ENCODE measurements at regions not wholly inside any gene's neighbourhood (a gene's known extent, or its start where the extent isn't known, plus 50 kb on each side); places are given as distances from the start of the nearest gene placed in this dataset.

DNA sequence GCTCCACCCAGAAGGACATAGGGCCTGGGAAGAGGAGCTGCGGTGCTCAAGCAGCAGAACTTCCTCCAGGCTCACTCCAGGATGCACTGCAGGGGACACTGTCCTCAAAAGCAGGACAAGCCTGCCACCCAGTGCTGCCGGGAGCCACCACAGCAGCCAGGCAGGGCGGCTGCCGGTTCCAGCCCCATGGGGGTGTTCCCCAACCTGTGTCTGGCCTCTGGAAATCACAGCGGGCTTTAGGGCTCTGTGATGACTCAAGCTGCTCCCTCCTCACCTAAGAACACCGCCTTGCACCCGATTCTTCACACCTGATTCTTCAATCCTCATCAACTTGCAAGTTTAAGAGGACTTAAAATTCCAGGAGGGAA lies 71.9 kb upstream of the SLC6A11 start:
- POLR2A ChIA-PET = no interaction called here

DNA sequence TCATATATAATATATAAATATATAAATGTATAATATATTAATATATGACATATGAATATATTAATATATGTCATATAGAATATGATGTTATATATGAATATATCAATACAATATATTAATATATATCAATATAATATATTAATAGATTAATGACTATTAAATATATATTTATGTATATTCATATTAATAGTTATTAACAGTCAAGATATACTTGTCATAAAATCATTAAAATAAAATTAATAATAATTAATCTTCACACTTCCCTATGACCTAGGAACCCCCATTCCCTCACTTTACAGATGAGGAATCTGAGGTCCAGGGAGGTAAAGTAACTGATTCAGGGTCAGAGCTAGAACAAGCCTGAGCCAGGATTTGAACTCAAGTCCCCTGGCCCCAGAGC lies 70.6 kb upstream of the SLC6A11 start:
- Histone ChIP-seq H3K27ac (ENCODE audit: low read depth, low read length) (no peak overlapping the region), H3K4me2 (ENCODE audit: low read length) (no peak overlapping the region), H3K4me1 (ENCODE audit: control insufficient read depth in 1 of 2, insufficient read depth in 2 of 2, low read length in 2 of 2) (no peaks in the 10 kb centered on the region), H3K9me2 (ENCODE audit: insufficient read depth) (no peaks in the 10 kb centered on the region), H3K9ac (ENCODE audit: low read length) (no peak overlapping the region), H3K79me2 (ENCODE audit: insufficient read depth, low read length) (no peaks in the 10 kb centered on the region), H3K9me3 (ENCODE audit: control insufficient read depth in 1 of 2, insufficient read depth in 1 of 2, low read depth in 1 of 2, low read length in 2 of 2) (no peaks in the 10 kb centered on the region), H3K4me3 (replicated peaks in 1 of 2; ENCODE audit: low read depth in 1 of 2, low read length in 2 of 2) (no peak overlapping the region), H4K20me1 (ENCODE audit: insufficient read depth) (no peaks in the 10 kb centered on the region), H2AFZ (ENCODE audit: low read depth, low read length, poor library complexity, severe bottlenecking) (no peak overlapping the region), H3K27me3 (ENCODE audit: insufficient read depth, low read length) (peaks cover 44% of the 10 kb centered on the region), H3K36me3 (ENCODE audit: control insufficient read depth in 1 of 2, insufficient read depth in 2 of 2, low read length in 2 of 2) (no peaks in the 10 kb centered on the region)
- ChIA-PET RAD21 (ENCODE audit: low non-redundant PET in 1 of 2, low total read pairs in 2 of 2, uncharacterized antibody in 2 of 2, unreplicated experiment in 2 of 2) (no interaction called here), CTCF (no interaction called here), POLR2A (no interaction called here)
- ATAC-seq (no peak), DNase-seq (ENCODE audit: low read depth, low spot score) (no peak)
- intact Hi-C loops (cut with micrococcal nuclease) = no loop called here
- no TSS peak for BruUV-seq (replicated peaks)
- TF ChIP-seq TCF7L2 (IDR thresholded peaks at IDR 0.05; ENCODE audit: borderline replicate concordance, extremely low read depth, insufficient read depth, insufficient read length) (no peak), ELF1 (IDR thresholded peaks at IDR 0.05; ENCODE audit: borderline replicate concordance, low read depth) (no peak), POLR2AphosphoS5 (IDR thresholded peaks at IDR 0.05; ENCODE audit: low read depth, low read length) (no peak), JUND (IDR thresholded peaks at IDR 0.05) (no peak), ZBTB33 (IDR thresholded peaks at IDR 0.05; ENCODE audit: extremely low read depth, insufficient replicate concordance, low read length) (no peak), EZH2phosphoT487 (IDR thresholded peaks at IDR 0.05; ENCODE audit: borderline replicate concordance) (no peak)
- TF ChIP-seq, protein P1, sequence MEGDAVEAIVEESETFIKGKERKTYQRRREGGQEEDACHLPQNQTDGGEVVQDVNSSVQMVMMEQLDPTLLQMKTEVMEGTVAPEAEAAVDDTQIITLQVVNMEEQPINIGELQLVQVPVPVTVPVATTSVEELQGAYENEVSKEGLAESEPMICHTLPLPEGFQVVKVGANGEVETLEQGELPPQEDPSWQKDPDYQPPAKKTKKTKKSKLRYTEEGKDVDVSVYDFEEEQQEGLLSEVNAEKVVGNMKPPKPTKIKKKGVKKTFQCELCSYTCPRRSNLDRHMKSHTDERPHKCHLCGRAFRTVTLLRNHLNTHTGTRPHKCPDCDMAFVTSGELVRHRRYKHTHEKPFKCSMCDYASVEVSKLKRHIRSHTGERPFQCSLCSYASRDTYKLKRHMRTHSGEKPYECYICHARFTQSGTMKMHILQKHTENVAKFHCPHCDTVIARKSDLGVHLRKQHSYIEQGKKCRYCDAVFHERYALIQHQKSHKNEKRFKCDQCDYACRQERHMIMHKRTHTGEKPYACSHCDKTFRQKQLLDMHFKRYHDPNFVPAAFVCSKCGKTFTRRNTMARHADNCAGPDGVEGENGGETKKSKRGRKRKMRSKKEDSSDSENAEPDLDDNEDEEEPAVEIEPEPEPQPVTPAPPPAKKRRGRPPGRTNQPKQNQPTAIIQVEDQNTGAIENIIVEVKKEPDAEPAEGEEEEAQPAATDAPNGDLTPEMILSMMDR (IDR thresholded peaks at IDR 0.05 in 2 of 3, conservative IDR thresholded peaks at IDR 0.05 in 1 of 3; ENCODE audit: borderline replicate concordance in 1 of 3, insufficient read depth in 1 of 3, low read depth in 2 of 3, low read length in 2 of 3) = no peak

More for the DNA sequence above, 71.9 kb upstream of the SLC6A11 start:
- Histone ChIP-seq H3K4me1 (ENCODE audit: control insufficient read depth in 1 of 2, insufficient read depth in 2 of 2, low read length in 2 of 2) (no peaks in the 10 kb centered on the region), H4K20me1 (ENCODE audit: insufficient read depth) (no peaks in the 10 kb centered on the region), H3K9me3 (ENCODE audit: control insufficient read depth in 1 of 2, insufficient read depth in 1 of 2, low read depth in 1 of 2, low read length in 2 of 2) (no peaks in the 10 kb centered on the region), H3K79me2 (ENCODE audit: insufficient read depth, low read length) (no peaks in the 10 kb centered on the region), H3K9ac (ENCODE audit: low read length) (no peak overlapping the region), H3K27me3 (ENCODE audit: insufficient read depth, low read length) (peaks cover 40% of the 10 kb centered on the region), H3K4me3 (replicated peaks in 1 of 2; ENCODE audit: low read depth in 1 of 2, low read length in 2 of 2) (no peak overlapping the region), H3K9me2 (ENCODE audit: insufficient read depth) (no peaks in the 10 kb centered on the region), H3K4me2 (ENCODE audit: low read length) (no peak overlapping the region), H2AFZ (ENCODE audit: low read depth, low read length, poor library complexity, severe bottlenecking) (peak overlapping the region; percentile 46), H3K36me3 (ENCODE audit: control insufficient read depth in 1 of 2, insufficient read depth in 2 of 2, low read length in 2 of 2) (no peaks in the 10 kb centered on the region), H3K27ac (ENCODE audit: low read depth, low read length) (no peak overlapping the region)
- no TSS peak for BruUV-seq (replicated peaks)
- ATAC-seq = peak; percentile 93
- intact Hi-C loops (cut with micrococcal nuclease) = no loop called here
- ChIA-PET RAD21 (ENCODE audit: low non-redundant PET in 1 of 2, low total read pairs in 2 of 2, uncharacterized antibody in 2 of 2, unreplicated experiment in 2 of 2) (no interaction called here), CTCF (no interaction called here)
- TF ChIP-seq ZFX (IDR thresholded peaks at IDR 0.05) = no peak
- no peak for TF ChIP-seq CBX3 (IDR thresholded peaks at IDR 0.05; ENCODE audit: low read depth)
- no peak for TF ChIP-seq ELF1 (IDR thresholded peaks at IDR 0.05; ENCODE audit: borderline replicate concordance, low read depth)
- TF ChIP-seq POLR2A (IDR thresholded peaks at IDR 0.05; ENCODE audit: borderline replicate concordance, extremely low read depth, insufficient read depth, insufficient read length) = no peak
- no peak for TF ChIP-seq EZH2 (IDR thresholded peaks at IDR 0.05)
- no peak for TF ChIP-seq EZH2phosphoT487 (IDR thresholded peaks at IDR 0.05; ENCODE audit: borderline replicate concordance)
- TF ChIP-seq, protein P1 (IDR thresholded peaks at IDR 0.05 in 2 of 3, conservative IDR thresholded peaks at IDR 0.05 in 1 of 3; ENCODE audit: borderline replicate concordance in 1 of 3, insufficient read depth in 1 of 3, low read depth in 2 of 3, low read length in 2 of 3) = peak; percentile 44 to 58 (median 50); a peak in 4 of 6 replicates
- TF ChIP-seq POLR2AphosphoS5 (IDR thresholded peaks at IDR 0.05; ENCODE audit: low read depth, low read length) = no peak
- TF ChIP-seq FOSL1 (IDR thresholded peaks at IDR 0.05; ENCODE audit: low read depth) = no peak
- TF ChIP-seq SP1 (IDR thresholded peaks at IDR 0.05; ENCODE audit: low read depth) = no peak
- peak; percentile 74 for TF ChIP-seq RAD21 (IDR thresholded peaks at IDR 0.05; ENCODE audit: low read depth)
- peak; percentile 23 for DNase-seq (ENCODE audit: low read depth, low spot score)

Measured in HCT116 (cell line).